Astrocyte of the spinal cord (primary cell): ENCODE measurements at regions not wholly inside any gene's neighbourhood (a gene's known extent, or its start where the extent isn't known, plus 50 kb on each side); places are given as distances from the start of the nearest gene placed in this dataset.

ENCODE experiments used
- DNase-seq: peaks from one replicate; pipeline ENCODE4 v3.0.0; 2011; ENCODE audit warnings: low read depth, low spot score
- H3K4me3 ChIP-seq: 2 replicates; pipeline ENCODE4 v1.5.1; 2011; ENCODE audit warnings: low read depth, mild to moderate bottlenecking, low read length, moderate library complexity
- in situ Hi-C: cut with HindIII; loops from 2 replicates; pipeline ENCODE4 v1.10.0; 2017; ENCODE audit warnings: low sequenced_read_pairs
- TF ChIP-seq, protein P1 (sequence below): IDR thresholded peaks from 2 replicates; pipeline ENCODE4 v1.5.1; 2012; ENCODE audit warnings: low read depth, mild to moderate bottlenecking, low read length, inconsistent platforms

DNA sequence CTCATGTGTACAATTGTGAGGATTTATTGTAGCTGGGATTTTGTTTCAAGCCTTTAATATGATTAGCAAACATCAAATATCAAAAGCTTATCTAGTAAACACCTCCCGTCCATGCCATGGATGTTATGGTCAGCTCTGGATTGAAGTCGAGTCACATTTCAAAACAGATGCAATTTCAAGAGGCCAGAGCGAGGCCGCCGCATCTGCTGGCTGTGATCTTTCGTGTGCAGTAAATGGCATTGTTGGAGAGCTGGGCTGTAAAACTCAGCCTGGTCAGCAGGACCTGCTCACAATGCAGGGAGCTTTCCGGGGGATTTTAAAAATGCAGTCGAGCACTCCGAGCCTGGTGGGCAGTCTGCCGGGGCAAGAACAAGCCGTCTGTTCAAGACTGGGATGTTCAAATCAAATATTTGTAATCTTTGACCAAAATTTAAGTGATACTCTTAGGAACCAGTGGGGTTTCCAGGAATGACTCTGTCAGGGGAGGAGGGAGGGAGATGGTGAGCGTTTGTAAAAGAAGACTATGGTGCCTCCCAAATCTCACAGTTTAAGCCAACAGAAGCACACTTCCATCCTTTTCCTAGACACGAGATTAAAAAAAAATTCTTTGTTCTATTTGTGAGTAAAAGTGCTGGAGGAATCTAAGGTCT, 97.6 kb downstream of the MYCN start:
- DNase-seq: no peak
- no peak overlapping the region for H3K4me3 ChIP-seq
- TF ChIP-seq, protein P1, sequence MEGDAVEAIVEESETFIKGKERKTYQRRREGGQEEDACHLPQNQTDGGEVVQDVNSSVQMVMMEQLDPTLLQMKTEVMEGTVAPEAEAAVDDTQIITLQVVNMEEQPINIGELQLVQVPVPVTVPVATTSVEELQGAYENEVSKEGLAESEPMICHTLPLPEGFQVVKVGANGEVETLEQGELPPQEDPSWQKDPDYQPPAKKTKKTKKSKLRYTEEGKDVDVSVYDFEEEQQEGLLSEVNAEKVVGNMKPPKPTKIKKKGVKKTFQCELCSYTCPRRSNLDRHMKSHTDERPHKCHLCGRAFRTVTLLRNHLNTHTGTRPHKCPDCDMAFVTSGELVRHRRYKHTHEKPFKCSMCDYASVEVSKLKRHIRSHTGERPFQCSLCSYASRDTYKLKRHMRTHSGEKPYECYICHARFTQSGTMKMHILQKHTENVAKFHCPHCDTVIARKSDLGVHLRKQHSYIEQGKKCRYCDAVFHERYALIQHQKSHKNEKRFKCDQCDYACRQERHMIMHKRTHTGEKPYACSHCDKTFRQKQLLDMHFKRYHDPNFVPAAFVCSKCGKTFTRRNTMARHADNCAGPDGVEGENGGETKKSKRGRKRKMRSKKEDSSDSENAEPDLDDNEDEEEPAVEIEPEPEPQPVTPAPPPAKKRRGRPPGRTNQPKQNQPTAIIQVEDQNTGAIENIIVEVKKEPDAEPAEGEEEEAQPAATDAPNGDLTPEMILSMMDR: no peak
- in situ Hi-C loops: no loop called here

DNA sequence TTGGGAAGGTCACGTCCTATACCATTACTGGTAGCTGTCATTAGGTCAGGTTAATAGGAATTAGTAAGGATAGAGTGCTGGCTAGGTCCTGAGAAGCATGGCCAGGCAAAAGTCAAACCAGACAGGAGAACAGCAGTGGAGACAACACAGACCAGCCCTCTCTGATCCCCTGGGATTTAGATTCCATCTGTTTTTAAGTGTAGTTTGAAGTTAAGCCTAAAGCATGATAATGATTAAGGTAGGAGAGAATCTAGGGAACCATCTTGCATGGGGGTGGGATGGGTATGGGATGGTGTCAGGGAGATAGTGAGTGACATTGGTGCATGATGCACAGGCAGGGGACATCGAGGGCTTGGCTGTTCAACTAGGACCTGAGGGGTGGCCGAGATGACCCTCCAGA, 96.6 kb downstream of the MYCN start:
- H3K4me3 ChIP-seq: no peak overlapping the region
- DNase-seq: no peak
- in situ Hi-C loops: no loop called here
- TF ChIP-seq, protein P1: no peak

DNA sequence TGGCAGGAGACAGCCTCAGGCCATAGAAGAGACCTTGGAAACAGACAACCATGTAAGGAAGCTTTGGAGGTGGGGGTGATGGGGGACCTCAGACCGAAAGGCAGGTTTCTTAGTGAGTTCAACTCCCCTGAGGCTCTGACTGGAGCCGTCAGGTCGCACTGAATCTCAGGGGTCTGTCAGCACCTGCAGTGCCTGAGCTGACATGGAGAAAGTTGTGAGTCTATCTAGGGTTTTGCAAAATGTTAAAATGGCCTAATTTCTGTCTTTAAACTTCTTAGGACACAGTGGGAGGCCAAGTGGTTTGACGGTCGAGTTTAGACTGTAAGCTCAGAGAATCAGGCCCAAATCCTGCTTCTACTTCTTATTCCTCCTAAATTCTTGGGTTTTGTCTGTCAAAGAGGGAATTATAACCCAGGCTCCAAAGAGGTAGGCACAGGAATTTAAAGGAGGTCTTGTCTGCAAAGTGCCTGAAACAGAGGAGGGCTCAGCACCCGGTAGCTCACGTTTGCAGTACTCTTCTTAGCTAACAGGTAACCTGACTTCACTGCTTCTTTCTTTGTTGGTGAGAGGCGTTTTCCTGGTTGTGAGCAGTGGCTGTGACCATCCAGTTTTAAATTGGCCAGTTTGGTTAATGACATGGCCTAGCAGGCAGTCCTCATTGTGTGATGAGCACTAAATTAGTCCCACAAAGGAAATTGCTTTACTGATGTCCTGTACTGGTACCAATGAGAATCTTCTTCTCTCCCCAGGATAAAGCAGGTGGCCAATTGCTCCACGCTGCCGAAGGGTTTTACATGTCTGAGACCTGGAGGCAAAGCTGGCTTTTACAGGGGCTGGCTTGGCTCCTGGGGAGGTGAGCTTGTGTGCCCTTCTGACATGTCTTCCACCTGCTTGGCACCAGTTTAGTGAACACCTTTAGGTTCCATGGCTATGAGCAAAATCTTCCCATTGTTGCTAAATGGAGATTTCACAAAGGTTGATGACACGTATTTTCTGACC, 95.7 kb downstream of the MYCN start:
- no peak for DNase-seq
- no peak overlapping the region for H3K4me3 ChIP-seq
- TF ChIP-seq, protein P1: no peak
- in situ Hi-C loops: no loop called here

DNA sequence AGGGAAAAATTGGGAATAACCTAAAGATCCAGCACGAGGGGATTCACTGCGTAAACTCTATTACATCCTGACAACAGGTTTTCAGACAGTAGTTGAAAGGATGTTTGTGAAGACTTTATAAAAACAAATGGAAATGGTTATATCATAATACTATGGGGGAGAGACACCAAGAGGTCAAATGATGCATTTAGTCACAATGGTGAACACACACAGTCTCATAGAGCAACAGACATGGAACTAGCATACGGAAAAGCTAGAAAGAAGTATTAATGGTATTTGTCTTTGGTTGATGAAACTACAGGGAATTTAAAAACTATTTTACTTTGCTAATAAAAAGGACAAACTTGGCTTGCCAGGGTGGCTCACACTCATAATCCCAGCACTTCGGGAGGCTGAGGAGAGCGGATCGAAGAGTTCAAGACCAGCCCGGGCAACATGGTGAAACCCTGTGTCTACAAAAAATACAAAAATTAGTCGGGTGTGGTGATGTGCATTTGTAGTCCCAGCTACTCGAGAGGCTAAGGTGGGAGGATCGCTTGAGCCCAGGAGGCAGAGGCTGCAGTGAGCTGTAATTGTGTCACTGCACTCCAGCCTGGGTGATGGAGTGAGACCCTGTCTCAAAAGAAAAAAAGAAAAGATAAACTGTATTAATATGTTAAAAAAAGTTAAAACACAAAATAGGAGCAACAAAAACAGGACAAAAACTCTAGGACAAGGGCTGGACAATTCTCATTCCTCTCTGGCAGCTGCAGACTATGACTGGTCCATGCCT, 94.8 kb downstream of the MYCN start:
- DNase-seq: no peak
- TF ChIP-seq, protein P1: no peak
- in situ Hi-C loops: no loop called here
- no peak overlapping the region for H3K4me3 ChIP-seq

DNA sequence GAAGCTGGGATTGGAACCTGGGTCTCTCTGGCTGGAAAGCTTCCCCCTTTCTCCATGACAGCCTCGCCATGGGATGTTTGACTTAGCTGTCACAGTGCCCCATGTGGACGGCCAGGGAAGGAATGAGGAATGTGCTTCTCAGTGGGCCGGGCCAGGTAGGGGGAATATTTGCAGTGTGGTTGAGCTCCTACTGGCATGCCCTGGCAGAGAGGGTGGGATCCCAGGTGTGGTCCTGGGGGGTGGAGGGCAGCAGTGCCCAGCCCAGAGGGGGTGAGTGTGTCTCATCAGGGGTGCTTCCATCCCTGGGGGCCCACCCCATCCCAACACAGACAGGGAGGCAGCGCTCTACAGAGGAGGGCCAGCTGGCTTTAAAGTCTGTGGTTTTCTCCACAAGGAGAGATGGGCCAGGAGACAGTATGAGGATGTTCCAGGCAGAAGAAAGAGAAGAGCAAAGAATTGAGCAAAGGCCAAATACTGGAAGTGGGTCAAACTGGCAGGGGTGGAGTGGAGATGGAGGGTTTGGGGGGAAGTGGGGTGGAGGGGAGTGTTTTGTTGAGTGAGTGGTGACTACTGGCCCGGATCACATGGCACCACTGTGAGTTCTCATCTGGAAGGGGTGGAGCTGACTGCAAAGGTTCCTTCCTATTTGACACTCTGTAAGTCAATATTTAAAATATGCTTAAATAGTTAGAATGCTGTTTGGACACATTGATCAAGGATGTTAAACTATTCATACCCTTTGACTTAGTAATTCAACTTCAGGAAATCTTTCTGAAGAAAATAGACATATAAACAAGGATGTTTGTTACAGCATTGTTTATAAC, 94.0 kb downstream of the MYCN start:
- DNase-seq: no peak
- in situ Hi-C loops: no loop called here
- H3K4me3 ChIP-seq: no peak overlapping the region
- TF ChIP-seq, protein P1: no peak

DNA sequence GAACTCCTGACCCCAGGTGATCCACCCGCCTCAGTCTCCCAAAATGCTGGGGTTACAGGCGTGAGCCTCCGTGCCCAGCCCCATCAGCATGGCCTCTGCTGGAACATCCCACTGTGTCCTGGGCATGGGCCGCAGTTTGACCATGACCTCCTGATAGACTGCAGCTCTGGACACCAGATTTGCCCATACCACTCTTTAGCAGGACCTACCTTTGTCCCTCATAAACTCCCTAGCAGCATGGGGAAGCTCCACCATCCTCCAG, 92.6 kb downstream of the MYCN start:
- in situ Hi-C loops: no loop called here
- H3K4me3 ChIP-seq: no peak overlapping the region
- no peak for DNase-seq
- TF ChIP-seq, protein P1: no peak
